ENCODE measurements at regions not wholly inside any gene's neighbourhood (a gene's known extent, or its start where the extent isn't known, plus 50 kb on each side); places are given as distances from the start of the nearest gene placed in this dataset.
"Not testable (repeated sequence)": the region's sequence is repeated elsewhere in the genome, so short reads cannot be mapped to it uniquely, and the experiment has no call there.

- DNase-seq, result peak; percentile 88
Observed at GRCh38 chr5:36739751-36740221, 133.4 kb downstream of the SLC1A3 start.

GRCh38 chr5:36740259-36740898, 134.0 kb downstream of the SLC1A3 start:
- DNase-seq, result no peak

DNA sequence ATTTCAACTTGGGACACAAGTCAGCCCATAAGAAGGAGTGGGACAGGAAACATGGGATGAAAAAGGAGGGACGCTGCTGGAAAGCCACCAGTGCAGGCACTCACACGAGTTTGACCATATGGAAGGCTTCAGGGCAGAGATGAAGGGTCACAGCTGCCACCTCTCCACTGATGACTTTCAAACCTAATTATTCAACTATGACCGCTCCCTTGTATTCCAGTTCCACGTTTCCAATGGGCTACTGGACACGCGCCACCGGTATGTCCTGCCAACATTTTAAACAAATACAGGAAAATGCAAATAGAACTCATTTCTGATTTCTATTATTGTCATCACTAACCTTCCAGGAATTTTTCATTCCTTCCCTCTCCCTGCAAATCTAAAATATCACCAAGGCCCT, 134.7 kb downstream of the SLC1A3 start:
- no peak for DNase-seq

GRCh38 chr5:36743891-36744772, 132.4 kb upstream of the NIPBL start:
- peak; percentile 93 for DNase-seq

DNA sequence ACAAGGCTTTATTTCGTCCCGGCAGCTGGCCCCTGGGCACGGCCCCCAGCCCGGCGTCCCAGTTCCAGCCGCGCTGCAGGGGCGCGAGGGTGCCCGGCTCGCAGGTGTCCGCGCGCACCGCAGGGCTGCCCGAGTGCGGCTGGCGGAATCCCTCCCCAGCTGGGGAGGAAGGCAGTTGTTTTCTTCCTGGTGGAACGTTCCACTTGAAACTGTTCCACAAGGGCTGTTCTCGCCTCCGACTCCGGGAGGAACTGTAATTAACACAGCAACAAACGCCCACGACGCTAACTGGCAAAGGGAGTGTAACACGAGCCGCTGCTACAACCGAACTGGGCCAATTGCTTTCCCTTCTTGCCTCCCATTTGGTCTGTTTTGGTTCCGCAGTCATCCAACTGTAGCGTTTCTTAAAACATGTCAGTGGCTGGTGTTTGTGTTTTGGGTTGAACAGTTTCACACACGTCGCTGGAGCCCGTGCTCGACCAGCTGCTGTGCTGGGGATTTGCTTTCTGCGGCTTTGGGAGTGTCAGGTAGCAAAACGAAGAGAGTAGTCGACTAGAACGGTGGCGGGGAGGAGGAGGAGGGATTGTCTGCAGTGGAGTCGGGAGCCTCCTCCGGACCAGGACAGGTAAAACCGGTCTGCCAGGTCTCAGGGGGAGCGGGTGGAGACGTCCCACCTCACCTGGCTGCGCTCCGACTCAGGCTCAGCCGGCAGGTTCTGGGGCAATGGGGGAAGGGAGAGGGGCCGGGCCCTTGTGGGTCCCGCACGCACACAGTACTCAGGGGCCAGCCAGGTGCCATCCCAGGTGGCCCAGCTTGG, 131.6 kb upstream of the NIPBL start:
- peak; percentile 96 for DNase-seq

DNA sequence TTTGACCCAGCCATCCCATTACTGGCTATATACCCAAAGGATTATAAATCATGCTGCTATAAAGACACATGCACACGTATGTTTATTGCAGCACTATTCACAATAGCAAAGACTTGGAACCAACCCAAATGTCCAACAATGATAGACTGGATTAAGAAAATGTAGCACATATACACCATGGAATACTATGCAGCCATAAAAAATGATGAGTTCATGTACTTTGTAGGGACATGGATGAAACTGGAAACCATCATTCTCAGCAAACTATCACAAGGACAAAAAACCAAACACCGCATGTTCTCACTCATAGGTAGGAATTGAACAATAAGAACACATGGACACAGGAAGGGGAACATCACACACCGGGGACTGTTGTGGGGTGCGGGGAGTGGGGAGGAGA, 128.8 kb upstream of the NIPBL start:
- not testable (repeated sequence) for DNase-seq

GRCh38 chr5:36751886-36752285, 124.7 kb upstream of the NIPBL start:
- no peak for DNase-seq

DNA sequence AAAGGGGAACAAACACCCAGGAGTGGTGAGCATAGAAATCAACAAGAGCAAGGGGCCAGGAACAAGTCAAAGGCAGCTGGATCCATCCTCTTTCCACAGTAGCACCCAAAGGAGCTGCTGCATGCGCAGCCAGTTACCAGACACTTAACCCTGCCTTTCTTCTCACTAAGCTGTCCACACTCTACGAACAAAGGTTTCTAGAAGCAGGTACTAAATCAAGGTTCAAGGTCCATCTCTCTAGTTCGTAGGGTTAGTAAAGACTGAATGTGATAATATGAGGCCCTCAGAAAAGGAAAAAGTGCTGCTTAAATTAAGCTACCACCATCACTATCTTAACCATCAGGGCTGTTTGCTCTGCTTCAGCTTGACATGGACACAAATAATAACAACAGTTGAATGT, 121.2 kb upstream of the NIPBL start:
- DNase-seq, result no peak

DNA sequence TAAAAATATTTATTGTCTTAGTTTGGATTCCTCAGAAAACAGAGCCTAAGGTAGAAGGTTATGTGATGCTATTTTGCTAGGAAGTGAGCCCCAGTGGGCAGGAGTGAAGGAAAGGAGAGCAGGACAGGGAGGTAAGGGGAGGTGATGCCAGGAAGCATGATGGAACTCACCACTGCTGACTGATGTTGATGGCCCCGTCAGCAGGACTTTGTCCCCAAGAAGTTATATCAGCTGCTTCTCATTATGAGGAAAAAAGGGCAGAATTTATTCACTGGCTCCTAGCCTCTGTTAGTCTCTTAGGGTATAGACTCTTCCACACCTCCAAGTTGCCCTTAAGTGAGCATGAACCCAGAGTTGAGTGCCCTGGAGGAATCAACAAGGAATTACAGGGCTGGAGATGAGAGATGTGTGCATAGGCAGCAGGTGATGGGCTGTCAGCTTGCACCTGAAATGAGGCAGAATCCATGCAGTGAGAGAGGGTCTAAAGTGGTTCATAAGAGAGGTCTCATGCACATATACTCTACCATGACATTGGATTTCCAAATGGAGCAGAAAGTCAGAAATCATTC, 120.6 kb upstream of the NIPBL start:
- DNase-seq, result no peak

GRCh38 chr5:36756848-36757247, 119.7 kb upstream of the NIPBL start:
- no peak for DNase-seq

DNA sequence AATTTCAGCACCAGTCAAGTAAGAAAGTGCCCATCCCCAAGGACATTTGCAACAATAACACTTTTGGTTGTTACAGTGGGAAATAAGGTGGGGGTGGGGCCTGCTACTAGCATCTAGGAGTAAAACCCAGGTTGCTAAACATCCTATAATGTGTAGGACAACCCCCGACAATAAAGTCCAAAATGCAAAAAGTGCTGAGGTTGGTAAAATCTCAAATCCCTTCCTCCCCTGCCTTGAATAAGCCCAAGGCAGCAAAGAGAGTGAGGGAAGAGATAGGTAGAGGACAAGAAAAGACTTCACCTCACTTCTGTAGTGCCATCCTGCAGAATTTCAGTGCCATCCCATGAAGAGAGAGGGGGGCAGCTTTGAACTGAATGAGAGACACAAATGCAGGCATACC, 117.5 kb upstream of the NIPBL start:
- no peak for DNase-seq

- no peak for DNase-seq
Observed at GRCh38 chr5:36763454-36763853, 113.1 kb upstream of the NIPBL start.

- DNase-seq, result no peak
Observed at GRCh38 chr5:36765876-36766275, 110.7 kb upstream of the NIPBL start.

- no peak for DNase-seq
Observed at GRCh38 chr5:36766981-36767380, 109.6 kb upstream of the NIPBL start.

DNA sequence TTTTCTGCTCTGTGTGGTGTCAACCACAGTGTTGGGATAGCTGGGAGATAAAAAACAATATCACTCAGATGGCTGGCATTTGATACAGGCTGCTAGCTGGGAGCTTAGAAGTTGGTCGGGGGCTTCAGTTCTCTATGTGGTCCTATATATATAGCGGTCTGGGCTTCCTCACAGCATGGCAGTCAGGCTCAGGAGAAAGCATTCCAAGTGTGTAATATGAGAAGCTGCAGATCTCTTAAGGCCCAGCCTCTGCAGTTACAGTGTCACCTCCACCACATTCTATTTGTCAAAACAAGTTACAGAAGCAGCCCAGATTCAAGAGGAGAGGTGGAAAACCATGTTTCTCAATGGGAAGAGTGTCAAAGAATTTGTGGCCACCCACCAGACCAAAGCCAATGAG, 108.1 kb upstream of the NIPBL start:
- no peak for DNase-seq

- no peak for DNase-seq
Observed at GRCh38 chr5:36769129-36769770, 107.3 kb upstream of the NIPBL start.

- DNase-seq, result no peak
Observed at GRCh38 chr5:36770125-36770524, 106.4 kb upstream of the NIPBL start.

GRCh38 chr5:36772276-36773140, 104.1 kb upstream of the NIPBL start:
- DNase-seq, result no peak

- DNase-seq, result peak; percentile 67
Observed at GRCh38 chr5:36777105-36777757, 99.3 kb upstream of the NIPBL start.

DNA sequence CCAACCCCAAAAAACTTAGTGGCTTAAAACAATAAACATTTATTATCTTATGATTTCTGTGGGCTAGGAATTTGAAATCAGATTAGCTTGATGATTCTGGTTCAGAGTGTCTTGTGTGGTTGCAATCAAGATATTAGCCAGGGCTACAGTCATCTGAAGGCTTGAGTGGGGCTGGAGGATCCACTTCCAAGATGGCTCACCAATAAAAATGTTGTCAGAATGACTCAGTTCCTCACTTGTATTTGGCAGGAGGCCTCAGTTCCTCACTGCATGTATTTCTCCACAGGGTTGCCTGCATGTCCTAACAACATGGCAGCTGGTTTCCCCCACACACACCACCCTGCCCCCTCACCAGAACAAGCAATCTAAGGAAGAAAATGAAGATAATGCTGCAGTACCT, 98.2 kb upstream of the NIPBL start:
- DNase-seq, result no peak

- DNase-seq, result not testable (repeated sequence)
Observed at GRCh38 chr5:36782612-36783011, 94.0 kb upstream of the NIPBL start.

Measured in islet precursor cell (in vitro differentiated cells).